ENCODE measurements at regions not wholly inside any gene's neighbourhood (a gene's known extent, or its start where the extent isn't known, plus 50 kb on each side); places are given as distances from the start of the nearest gene placed in this dataset.

- no peak for DNase-seq
Measured at GRCh38 chr21:21605521-21605920, 607.3 kb downstream of the NCAM2 start.

DNA sequence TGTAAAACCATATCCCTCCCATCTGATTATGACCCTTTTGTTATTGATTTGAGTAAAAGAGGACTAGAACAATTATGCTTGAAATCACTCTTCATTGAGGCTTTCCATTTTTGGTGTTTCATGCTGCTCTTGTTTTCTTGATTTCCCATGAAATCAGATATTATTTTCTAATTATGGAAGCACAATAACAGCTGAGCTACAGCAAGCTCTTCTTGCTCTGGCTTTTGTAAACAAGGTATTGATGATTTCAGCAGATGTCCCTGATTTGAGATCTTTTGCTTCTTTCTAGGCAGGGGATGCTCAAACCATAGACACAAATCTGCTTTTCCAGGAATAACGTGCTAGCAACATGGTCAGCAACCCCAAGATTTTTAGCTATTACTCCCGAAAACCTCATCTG, 607.8 kb downstream of the NCAM2 start:
- DNase-seq = no peak

- no peak for DNase-seq
Measured at GRCh38 chr21:21612466-21612865, 614.3 kb downstream of the NCAM2 start.

DNA sequence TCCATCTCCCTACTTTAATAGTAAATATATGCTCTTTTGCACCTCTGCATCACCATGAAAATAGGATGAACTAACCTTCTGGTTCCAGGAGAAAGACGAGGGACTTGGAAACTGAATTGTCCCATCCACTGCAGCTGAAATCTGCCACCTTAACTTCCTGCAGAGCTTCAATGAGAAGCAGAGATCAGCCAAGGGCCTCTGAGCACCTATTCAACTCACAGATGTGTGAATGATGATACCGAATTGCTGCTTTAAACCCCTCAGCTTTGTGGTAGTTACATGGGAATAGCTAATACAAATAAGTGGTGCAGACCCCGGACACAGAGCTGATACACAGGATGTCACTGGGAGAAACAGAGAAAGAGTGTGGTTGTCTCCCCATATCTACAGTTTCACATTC, 616.8 kb downstream of the NCAM2 start:
- DNase-seq = no peak

DNA sequence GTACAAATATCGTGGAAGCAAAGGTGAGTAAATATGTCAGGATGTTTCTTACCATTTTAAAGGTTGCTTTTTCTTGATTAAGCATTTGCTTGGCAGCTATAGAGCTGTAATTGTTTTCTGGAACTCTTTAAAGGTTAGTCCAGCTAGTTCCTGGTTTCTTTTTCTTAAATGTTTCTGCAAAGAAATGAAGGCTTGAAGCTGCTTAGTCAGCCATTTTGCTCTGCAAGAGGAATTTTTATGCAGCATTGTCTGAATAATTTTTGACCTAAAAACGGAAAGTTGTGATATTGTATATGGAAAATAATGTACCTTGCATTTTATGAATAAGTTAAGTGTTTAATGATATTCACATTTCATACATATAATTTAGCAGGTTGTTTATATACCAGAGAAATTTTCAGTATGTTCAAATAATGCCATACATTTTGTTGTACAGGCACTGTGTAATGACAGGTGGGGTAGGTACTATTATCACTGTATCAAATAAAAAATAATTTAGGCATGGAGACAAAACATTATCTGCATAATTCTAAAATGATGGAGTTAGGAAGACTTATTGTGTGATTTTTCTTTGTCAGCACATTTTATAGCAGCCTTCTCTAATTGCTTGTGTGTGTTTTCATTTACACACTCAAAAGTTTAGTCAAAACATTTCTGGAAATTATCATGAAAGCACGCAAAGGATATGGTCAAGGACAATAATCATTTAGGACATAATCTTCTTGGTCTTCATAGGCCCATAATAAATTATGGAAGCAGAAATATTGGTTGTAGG, 624.4 kb downstream of the NCAM2 start:
- no peak for DNase-seq

- DNase-seq = no peak
Measured at GRCh38 chr21:21624674-21625073, 626.5 kb downstream of the NCAM2 start.

DNA sequence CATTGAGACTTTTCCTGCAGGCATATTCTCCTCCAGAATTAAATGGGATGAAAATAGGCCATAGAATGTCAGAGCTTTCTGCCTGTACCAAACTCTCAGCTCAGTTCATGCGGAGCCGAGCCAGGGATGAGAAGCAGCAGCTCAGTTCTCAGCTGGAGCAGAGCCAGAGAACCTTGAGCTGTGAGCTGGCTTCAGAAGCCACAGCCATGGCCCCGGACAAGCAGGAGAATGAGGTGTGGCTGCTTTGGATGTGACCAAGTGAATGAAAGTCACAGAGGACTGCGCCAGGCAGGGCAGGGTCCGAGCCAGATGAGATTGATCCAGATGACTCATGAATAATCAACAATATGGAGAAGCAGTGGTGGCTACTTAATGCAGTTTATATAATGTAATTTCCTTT, 633.8 kb downstream of the NCAM2 start:
- DNase-seq = no peak

DNA sequence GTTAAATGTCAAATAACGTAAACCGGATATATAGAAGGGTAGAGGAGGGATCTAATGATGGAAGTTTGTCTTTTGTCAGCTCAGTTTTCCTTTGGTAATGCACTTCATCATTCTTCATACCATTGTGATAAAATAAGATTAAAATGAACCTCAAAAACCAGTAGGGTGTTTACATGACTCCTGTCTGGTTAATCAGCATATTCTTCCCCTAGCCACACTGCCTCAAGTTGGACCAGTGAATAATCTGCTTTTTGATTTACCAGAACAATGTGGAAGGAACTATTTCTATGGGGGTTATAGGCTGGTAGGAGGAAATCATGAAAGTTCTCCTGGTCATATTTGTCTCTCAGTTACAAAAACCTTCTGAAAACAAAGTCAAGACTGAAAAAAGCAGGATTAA, 634.7 kb downstream of the NCAM2 start:
- no peak for DNase-seq

- DNase-seq = no peak
Measured at GRCh38 chr21:21661741-21662140, 663.5 kb downstream of the NCAM2 start.

GRCh38 chr21:21662776-21663175, 664.6 kb downstream of the NCAM2 start:
- no peak for DNase-seq

DNA sequence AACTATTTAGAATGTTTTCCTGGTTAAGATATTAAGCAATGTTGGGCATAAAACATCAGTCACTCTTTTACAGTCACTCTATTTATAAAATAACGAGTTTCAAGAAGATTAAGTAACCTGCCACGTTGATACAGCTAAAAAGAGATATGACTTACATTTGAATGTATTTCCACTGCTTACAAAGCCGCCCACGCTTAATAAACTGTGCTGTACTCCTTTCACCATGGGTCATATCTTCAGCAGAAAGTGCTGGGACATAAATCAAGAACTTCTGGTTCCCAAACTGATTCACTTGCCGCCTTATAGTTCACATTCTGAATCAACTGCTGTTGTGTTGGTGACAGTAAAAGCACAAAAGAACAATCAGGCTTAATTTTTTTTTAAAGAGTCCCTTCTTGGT, 666.7 kb downstream of the NCAM2 start:
- no peak for DNase-seq

- DNase-seq = no peak
Measured at GRCh38 chr21:21666689-21667088, 668.5 kb downstream of the NCAM2 start.

GRCh38 chr21:21668198-21668597, 670.0 kb downstream of the NCAM2 start:
- no peak for DNase-seq

GRCh38 chr21:21673959-21674358, 675.8 kb downstream of the NCAM2 start:
- DNase-seq = no peak

GRCh38 chr21:21675601-21676000, 677.4 kb downstream of the NCAM2 start:
- DNase-seq = no peak

- no peak for DNase-seq
Measured at GRCh38 chr21:21682172-21682571, 684.0 kb downstream of the NCAM2 start.

DNA sequence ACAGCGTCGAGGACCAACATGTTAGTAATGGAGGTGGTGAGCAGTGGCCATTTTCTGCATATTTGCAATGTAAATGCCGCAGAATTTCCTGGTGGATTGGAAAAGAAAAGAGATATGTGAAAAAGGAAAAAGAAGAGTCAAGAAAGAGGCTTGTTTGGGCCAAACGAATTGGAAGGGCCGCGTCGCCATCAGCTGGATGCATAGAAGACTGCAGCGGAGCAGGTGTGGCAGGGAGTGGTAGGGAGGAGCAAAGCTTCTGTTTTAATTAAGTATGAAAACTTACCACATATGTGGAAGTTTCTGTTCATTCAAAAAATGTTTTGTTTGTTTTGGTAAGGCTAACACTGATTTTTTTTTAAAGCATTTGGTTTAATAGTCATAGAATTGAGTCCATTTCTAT, 690.7 kb downstream of the NCAM2 start:
- DNase-seq = no peak

GRCh38 chr21:21690068-21690665, 692.0 kb downstream of the NCAM2 start:
- no peak for DNase-seq

GRCh38 chr21:21712748-21713520, 714.7 kb downstream of the NCAM2 start:
- DNase-seq = no peak

GRCh38 chr21:21713651-21714180, 715.5 kb downstream of the NCAM2 start:
- DNase-seq = no peak

GRCh38 chr21:21714426-21714825, 716.2 kb downstream of the NCAM2 start:
- no peak for DNase-seq

DNA sequence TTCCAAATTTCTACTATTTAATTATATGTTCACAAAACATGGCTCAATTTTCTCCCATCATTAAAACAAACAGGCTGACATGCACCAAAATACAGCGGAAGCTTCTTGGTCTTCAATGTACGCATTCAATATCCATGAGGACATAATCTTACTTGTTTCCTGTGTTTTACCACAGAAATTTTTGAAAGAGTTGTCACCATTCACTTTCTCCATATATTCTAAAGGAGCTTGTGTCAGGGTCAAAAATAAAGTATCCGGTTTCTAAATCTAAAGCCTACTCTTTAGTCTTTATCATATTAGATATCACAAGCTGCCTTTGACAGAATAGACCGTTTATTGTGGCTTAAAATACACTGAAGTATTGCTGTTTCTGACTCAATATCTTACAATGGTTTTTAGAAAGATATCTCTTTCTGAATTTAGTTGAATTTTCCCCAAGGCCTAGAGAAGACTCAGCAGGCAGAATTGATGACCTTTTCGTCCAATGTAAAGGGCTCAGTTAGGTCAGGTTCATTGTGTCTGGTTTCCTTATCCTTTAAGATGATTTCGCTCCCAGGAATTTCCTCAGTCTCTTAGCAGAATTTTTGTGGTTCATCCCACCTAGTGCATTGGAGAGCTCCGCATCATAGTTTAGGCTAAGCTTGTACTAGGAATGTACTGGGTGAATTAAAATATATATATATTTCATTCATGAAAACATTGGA, 717.2 kb downstream of the NCAM2 start:
- no peak for DNase-seq

All from renal pelvis (tissue), 1 donor.